GM12878 (cell line): ENCODE measurements at regions not wholly inside any gene's neighbourhood (a gene's known extent, or its start where the extent isn't known, plus 50 kb on each side); places are given as distances from the start of the nearest gene placed in this dataset.
A peak's percentile ranks its signal among the peaks of the same experiment; 100 is the strongest.

Source experiments
- ATAC-seq: fragments of 200-7000 bp; cut with Tn5 transposase; 3 replicates; pipeline ENCODE4 v1.9.1; 2020; ENCODE audit warnings: mild to moderate bottlenecking, moderate library complexity
- BruUV-seq: library from RNA; stranded (reverse); fragments of 400-500 nt; replicated peaks from 2 replicates; lab custom pipeline; 2021; lab: Mats Ljungman, UMichigan
- CTCF ChIA-PET: fragments of 300-600 bp; sonication (Branson Sonifier 250); formaldehyde crosslinking; extraction: SDS; loops from one replicate; lab custom pipeline; 2021; ENCODE audit warnings: inconsistent platforms; lab: Yijun Ruan, JAX
- POLR2A ChIA-PET: fragments of 350-600 bp; formaldehyde crosslinking; extraction: SDS; loops from one replicate; lab custom pipeline; 2021; ENCODE audit warnings: inconsistent platforms; lab: Charles Lee
- RAD21 ChIA-PET: fragments of 300-600 bp; sonication (Branson Sonifier 250); formaldehyde crosslinking; loops from one replicate; lab custom pipeline; 2023; ENCODE audit warnings: antibody characterized with exemption; ENCODE audit not compliant: unreplicated experiment; lab: Charles Lee
- SMC1A ChIA-PET: fragments of 300-600 bp; sonication (Branson Sonifier 250); formaldehyde crosslinking; loops from one replicate; lab custom pipeline; 2023; ENCODE audit not compliant: unreplicated experiment, uncharacterized antibody; lab: Charles Lee
- DNase-seq: peaks from one replicate; pipeline ENCODE4 v3.0.0-alpha.2; 2011; ENCODE audit warnings: low read depth, low spot score
- FAIRE-seq: peaks from 3 replicates; lab custom pipeline; 2011; peaks lifted over from hg19 to GRCh38; lab: Jason Lieb, UNC
- H2AFZ ChIP-seq: 2 replicates; pipeline ENCODE4 v1.6.0; 2011; ENCODE audit warnings: low read depth, low read length, control low read depth; ENCODE audit not compliant: control insufficient read depth
- H3K27ac ChIP-seq: 2 replicates; pipeline ENCODE4 v1.5.1; 2011; ENCODE audit warnings: control low read depth; ENCODE audit not compliant: control insufficient read depth, insufficient read depth
- H3K27me3 ChIP-seq, 2 experiments: replicated peaks in 1 of 2; 2 replicates each; pipeline versions ENCODE4 v1.6.0 to v1.6.1; 2011; ENCODE audit warnings: low read length in 1 of 2; ENCODE audit not compliant: control insufficient read depth in 2 of 2, insufficient read depth in 2 of 2
- H3K36me3 ChIP-seq, 2 experiments: 2 replicates each; pipeline ENCODE4 v1.5.1; 2011; ENCODE audit warnings: low read length in 1 of 2; ENCODE audit not compliant: control insufficient read depth in 2 of 2, insufficient read depth in 2 of 2
- H3K4me1 ChIP-seq: 2 replicates; pipeline ENCODE4 v1.6.1; 2011; ENCODE audit warnings: mild to moderate bottlenecking, low read length, moderate library complexity, mixed read lengths; ENCODE audit not compliant: control insufficient read depth, insufficient read depth
- H3K4me2 ChIP-seq: 2 replicates; pipeline ENCODE4 v1.6.0; 2011; ENCODE audit warnings: control low read depth; ENCODE audit not compliant: control insufficient read depth, insufficient read depth
- H3K4me3 ChIP-seq: fragments of 200-600 bp; sonication (generic); 2 replicates; pipeline ENCODE4 v1.5.1; 2016
- H3K79me2 ChIP-seq: 2 replicates; pipeline ENCODE4 v1.6.0; 2011; ENCODE audit warnings: low read length; ENCODE audit not compliant: control insufficient read depth, insufficient read depth
- H3K9ac ChIP-seq: 2 replicates; pipeline ENCODE4 v1.8.0; 2011; ENCODE audit warnings: low read length, control low read depth, mixed read lengths; ENCODE audit not compliant: control insufficient read depth, insufficient read depth
- H3K9me3 ChIP-seq: replicated peaks from 3 replicates; pipeline ENCODE4 v1.5.1; 2011; ENCODE audit warnings: mild to moderate bottlenecking, low read length; ENCODE audit not compliant: control insufficient read depth, insufficient read depth
- H4K20me1 ChIP-seq: 2 replicates; pipeline ENCODE4 v1.6.0; 2011; ENCODE audit not compliant: control insufficient read depth, insufficient read depth
- CBX5 ChIP-seq: sonication (generic); IDR thresholded peaks from 2 replicates; pipeline ENCODE4 v1.6.1; 2016; ENCODE audit warnings: low read depth, moderate library complexity, mild to moderate bottlenecking, inconsistent platforms
- CUX1 ChIP-seq: IDR thresholded peaks from 2 replicates; pipeline ENCODE4 v1.6.1; 2012; ENCODE audit warnings: improper control_type of control experiment, low read depth, low read length; ENCODE audit not compliant: insufficient replicate concordance
- HSF1 ChIP-seq: fragments of 150-350 bp; IDR thresholded peaks from 2 replicates; pipeline ENCODE4 v1.6.1; 2014; ENCODE audit warnings: mild to moderate bottlenecking, low read depth, low read length
- JUNB ChIP-seq: IDR thresholded peaks from 2 replicates; pipeline ENCODE4 v1.6.1; 2016; ENCODE audit warnings: antibody characterized with exemption, mild to moderate bottlenecking
- ZNF687 ChIP-seq: fragments of 450-650 bp; IDR thresholded peaks from 2 replicates; pipeline ENCODE4 v1.6.1; 2017; ENCODE audit warnings: mild to moderate bottlenecking, moderate library complexity
- WGBS: methylation state at CpG from one replicate; pipeline ENCODE4 v1.1.6; 2016; ENCODE audit warnings: low lambda C conversion rate; ENCODE audit not compliant: insufficient replicate concordance, insufficient coverage; ENCODE audit errors: missing lambda C conversion rate; 5-methylcytosine and 5-hydroxymethylcytosine counted together
- in situ Hi-C: fragments of 300-500 bp; cut with MboI; formaldehyde crosslinking; loops from 9 replicates; pipeline ENCODE4 v1.14.3; 2018; ENCODE audit warnings: mixed read lengths
- intact Hi-C: fragments of 100-400 bp; cut with micrococcal nuclease; formaldehyde crosslinking; loops from one replicate; pipeline ENCODE4 v1.14.2; 2022; ENCODE audit not compliant: unreplicated experiment

GRCh38 chr2:150404147-150404546 lies 83.3 kb downstream of the RND3 start:
- Histone ChIP-seq H3K79me2 (no peaks in the 10 kb centered on the region), H3K9ac (no peak overlapping the region), H3K4me2 (no peak overlapping the region), H3K4me3 (no peak overlapping the region), H3K27me3 (no peaks in the 10 kb centered on the region), H3K36me3 (no peaks in the 10 kb centered on the region), H3K4me1 (no peaks in the 10 kb centered on the region), H3K9me3 (no peaks in the 10 kb centered on the region), H3K27ac (no peak overlapping the region), H2AFZ (no peak overlapping the region), H4K20me1 (no peaks in the 10 kb centered on the region)
- SMC1A ChIA-PET = interaction anchor here (1.1 to 2.1 kb wide), 5 partner anchors 12 to 234 kb away, joined by 3 to 6 read pairs (median 4); no protein-coding TSS in a partner anchor
- WGBS = 60% methylated on average over 3 of the region's 3 CpGs
- DNase-seq (no peak), FAIRE-seq (no peak), ATAC-seq (peak; percentile 91)
- TF ChIP-seq ZNF687 (no peak), CUX1 (no peak), HSF1 (no peak), JUNB (no peak), CBX5 (no peak)
- POLR2A ChIA-PET = interaction anchor here (1.7 kb wide), 1 partner anchor 68 kb away, joined by 8 read pairs; no protein-coding TSS in a partner anchor
- intact Hi-C loops (no loop called here), in situ Hi-C loops (no loop called here)
- CTCF ChIA-PET = interaction anchor here (1.1 to 1.9 kb wide), 3 partner anchors 12 to 75 kb away, joined by 3 to 6 read pairs (median 3); no protein-coding TSS in a partner anchor
- BruUV-seq = no TSS peak
- RAD21 ChIA-PET = interaction anchor here (0.9 to 2.1 kb wide), 5 partner anchors 20 to 124 kb away, joined by 3 to 8 read pairs (median 4); no protein-coding TSS in a partner anchor
